K562 (cell line): ENCODE measurements at regions not wholly inside any gene's neighbourhood (a gene's known extent, or its start where the extent isn't known, plus 50 kb on each side); places are given as distances from the start of the nearest gene placed in this dataset.

ENCODE experiments used
- ATAC-seq: fragments of 200-7000 bp; cut with Tn5 transposase; 3 replicates; pipeline ENCODE4 v1.9.1; 2020; ENCODE audit warnings: moderate library complexity
- BruUV-seq: library from RNA; stranded (reverse); fragments of 400-500 nt; replicated peaks from 2 replicates; lab custom pipeline; 2021; lab: Mats Ljungman, UMichigan
- CTCF ChIA-PET: fragments of 300-600 bp; formaldehyde crosslinking; extraction: SDS; loops from one replicate; lab custom pipeline; 2021; ENCODE audit warnings: low intra/inter-chr PET ratio; lab: Yijun Ruan, JAX
- POLR2A ChIA-PET: fragments of 300-600, 350-650 bp; sonication (Branson Sonifier 250); formaldehyde crosslinking; extraction: SDS; loops from one replicate; lab custom pipeline; 2021; ENCODE audit warnings: antibody characterized with exemption, inconsistent platforms; lab: Yijun Ruan, JAX
- DNase-seq, 4 experiments: peaks; one replicate each; pipeline versions ENCODE4 v3.0.0 to v3.0.0-alpha.2; 2011 to 2018; ENCODE audit warnings: low spot score in 3 of 4, mixed read lengths in 3 of 4; ENCODE audit errors: extremely low read depth in 1 of 4
- FAIRE-seq: peaks from 2 replicates; lab custom pipeline; 2011; peaks lifted over from hg19 to GRCh38; lab: Jason Lieb, UNC
- H2AFZ ChIP-seq: 2 replicates; pipeline ENCODE4 v1.6.0; 2011; ENCODE audit warnings: low read depth, low read length, control low read depth, inconsistent platforms
- H3K27ac ChIP-seq: fragments of 200-600 bp; 3 replicates; pipeline ENCODE4 v1.8.0; 2011; ENCODE audit warnings: low read depth, mild to moderate bottlenecking, control low read depth, inconsistent platforms, low read length, moderate library complexity, mixed read lengths; ENCODE audit errors: extremely low read depth
- H3K27me3 ChIP-seq, 2 experiments: fragments of 300-600 bp in 1 of 2; 2 replicates in 1 of 2; 3 replicates in 1 of 2; pipeline versions ENCODE4 v1.6.0 to v1.8.0; 2011; ENCODE audit warnings: inconsistent platforms in 2 of 2, low read length in 2 of 2, mild to moderate bottlenecking in 1 of 2, mixed read lengths in 1 of 2, moderate library complexity in 1 of 2; ENCODE audit not compliant: control insufficient read depth in 2 of 2, insufficient read depth in 2 of 2
- H3K36me3 ChIP-seq: fragments of 300-600 bp; 3 replicates; pipeline ENCODE4 v1.8.0; 2011; ENCODE audit warnings: mild to moderate bottlenecking, low read length, inconsistent platforms; ENCODE audit not compliant: control insufficient read depth, insufficient read depth
- H3K4me1 ChIP-seq, 2 experiments: fragments of 200-600 bp in 1 of 2; replicated peaks in 1 of 2; 2 replicates in 1 of 2; 3 replicates in 1 of 2; pipeline versions ENCODE4 v1.5.1 to v1.8.0; 2011; ENCODE audit warnings: inconsistent platforms in 2 of 2, low read length in 2 of 2, mild to moderate bottlenecking in 1 of 2, mixed read lengths in 1 of 2, moderate library complexity in 1 of 2; ENCODE audit not compliant: control insufficient read depth in 2 of 2, insufficient read depth in 2 of 2
- H3K4me2 ChIP-seq: 2 replicates; pipeline ENCODE4 v1.6.1; 2011; ENCODE audit warnings: low read length, control low read depth, inconsistent platforms, mixed read lengths; ENCODE audit not compliant: insufficient read depth
- H3K4me3 ChIP-seq: fragments of 200-600 bp; sonication (generic), shearing (Covaris generic); 2 replicates; pipeline ENCODE4 v1.5.1; 2016; ENCODE audit warnings: control low read depth, inconsistent platforms
- H3K79me2 ChIP-seq: fragments of 200-600 bp; 3 replicates; pipeline ENCODE4 v1.8.0; 2011; ENCODE audit warnings: low read length, inconsistent platforms; ENCODE audit not compliant: control insufficient read depth, insufficient read depth
- H3K9ac ChIP-seq, 2 experiments: 2 replicates each; pipeline versions ENCODE4 v1.6.0 to v1.6.1; 2011; ENCODE audit warnings: low read depth in 2 of 2, low read length in 2 of 2, control low read depth in 1 of 2, inconsistent platforms in 1 of 2, mild to moderate bottlenecking in 1 of 2, mixed read lengths in 1 of 2; ENCODE audit not compliant: insufficient read depth in 1 of 2
- H3K9me1 ChIP-seq: one replicate; pipeline ENCODE4 v1.6.0; 2011; ENCODE audit warnings: inconsistent platforms, mild to moderate bottlenecking, low read length, moderate library complexity; ENCODE audit not compliant: control insufficient read depth, insufficient read depth
- H3K9me3 ChIP-seq: replicated peaks from 2 replicates; pipeline ENCODE4 v1.5.1; 2011; ENCODE audit warnings: low read depth, low read length, inconsistent platforms; ENCODE audit not compliant: control insufficient read depth, insufficient read depth
- H4K20me1 ChIP-seq: replicated peaks from 2 replicates; pipeline ENCODE4 v1.6.1; 2011; ENCODE audit warnings: low read length, inconsistent platforms, mixed read lengths; ENCODE audit not compliant: control insufficient read depth, insufficient read depth
- ARID4B ChIP-seq: sonication (generic); formaldehyde crosslinking; IDR thresholded peaks from 2 replicates; pipeline ENCODE4 v1.8.0; 2022; ENCODE audit warnings: mild to moderate bottlenecking, missing genetic modification reagents
- ATF3 ChIP-seq, 2 experiments: fragments of 450-650 bp in 1 of 2; sonication (generic) in 1 of 2; formaldehyde crosslinking in 1 of 2; IDR thresholded peaks in 1 of 2; conservative IDR thresholded peaks in 1 of 2; 2 replicates each; pipeline versions ENCODE4 v1.6.1 to v1.8.1; 2016 to 2023; ENCODE audit warnings: mild to moderate bottlenecking in 2 of 2, moderate library complexity in 2 of 2, inconsistent platforms in 1 of 2, missing genetic modification reagents in 1 of 2
- C11orf30 ChIP-seq: fragments of 450-650 bp; IDR thresholded peaks from 2 replicates; pipeline ENCODE4 v1.6.1; 2016; ENCODE audit warnings: low read depth, mild to moderate bottlenecking
- CEBPG ChIP-seq, 3 experiments: fragments of 200-800 bp in 1 of 3; sonication (Bioruptor generic) in 1 of 3; sonication (generic) in 1 of 3; formaldehyde crosslinking in 1 of 3; IDR thresholded peaks in 2 of 3; conservative IDR thresholded peaks in 1 of 3; 2 replicates each; pipeline versions ENCODE4 v1.6.1 to v1.8.0; 2016 to 2022; ENCODE audit warnings: missing compliant biosample characterization in 2 of 3, missing genetic modification characterization in 2 of 3, mild to moderate bottlenecking in 1 of 3, missing genetic modification reagents in 1 of 3
- GMEB1 ChIP-seq: fragments of 250-450 bp; sonication (Bioruptor Pico); IDR thresholded peaks from 2 replicates; pipeline ENCODE4 v1.4.0; 2020; ENCODE audit warnings: mild to moderate bottlenecking
- LCOR ChIP-seq: sonication (generic); formaldehyde crosslinking; IDR thresholded peaks from 2 replicates; pipeline ENCODE4 v1.8.0; 2022; ENCODE audit warnings: mild to moderate bottlenecking, missing genetic modification reagents
- XRCC4 ChIP-seq: IDR thresholded peaks from one replicate; pipeline ENCODE4 v1.6.1; 2011; ENCODE audit not compliant: insufficient read depth, insufficient read length; ENCODE audit errors: extremely low read depth
- ZNF311 ChIP-seq: fragments of 250-450 bp; sonication (Bioruptor Pico); IDR thresholded peaks from 2 replicates; pipeline ENCODE4 v1.4.0; 2020; ENCODE audit warnings: mild to moderate bottlenecking, moderate library complexity
- WGBS: fragments of 100-300 bp; shearing (Covaris generic); methylation state at CpG from one replicate; pipeline ENCODE4 v1.1.6; 2016; ENCODE audit warnings: low coverage, mixed read lengths; ENCODE audit not compliant: insufficient coverage; ENCODE audit errors: missing lambda C conversion rate; 5-methylcytosine and 5-hydroxymethylcytosine counted together
- in situ Hi-C: fragments of 300-500 bp; cut with MboI; formaldehyde crosslinking; loops from 4 replicates; pipeline ENCODE4 v1.15.0; 2018; ENCODE audit warnings: inconsistent platforms, mixed read lengths
- intact Hi-C: fragments of 100-400 bp; cut with micrococcal nuclease; formaldehyde crosslinking; loops from 2 replicates; pipeline ENCODE4 v1.14.2; 2022

GRCh38 chr3:153275514-153275913, 113.5 kb downstream of the RAP2B start:
- Histone ChIP-seq H3K4me3 (no peak overlapping the region), H3K27ac (no peak overlapping the region), H3K4me1 (peaks cover 0 to 4% of the 10 kb centered on the region in 2 experiments; a peak in 1 of 5 replicates), H3K9me3 (no peaks in the 10 kb centered on the region), H3K27me3 (no peaks in the 10 kb centered on the region), H3K9ac (no peak overlapping the region), H3K79me2 (no peaks in the 10 kb centered on the region), H3K36me3 (no peaks in the 10 kb centered on the region), H4K20me1 (no peaks in the 10 kb centered on the region), H3K4me2 (no peak overlapping the region), H2AFZ (no peak overlapping the region), H3K9me1 (no peaks in the 10 kb centered on the region)
- ATAC-seq (no peak), DNase-seq (no peak), FAIRE-seq (no peak)
- peak; percentile 72 for TF ChIP-seq ATF3 (IDR thresholded peaks at IDR 0.05)
- no peak for TF ChIP-seq ATF3 (CRISPR knock-in tag; conservative IDR thresholded peaks at IDR 0.05)
- no peak for TF ChIP-seq ZNF311 (CRISPR knock-in tag)
- TF ChIP-seq CEBPG (CRISPR knock-in tag; IDR thresholded peaks at IDR 0.05): no peak
- TF ChIP-seq CEBPG (tag; conservative IDR thresholded peaks at IDR 0.05 in 1 of 2, IDR thresholded peaks at IDR 0.05 in 1 of 2): peak; percentile 42 to 56; a peak in 3 of 4 replicates
- ChIA-PET POLR2A (no interaction called here), CTCF (no interaction called here)
- BruUV-seq: no TSS peak
- intact Hi-C loops (no loop called here), in situ Hi-C loops (loop anchor here (25.0 kb wide), 1 partner anchor 238 kb away; no protein-coding TSS in a partner anchor)

GRCh38 chr3:153277029-153277428, 115.0 kb downstream of the RAP2B start:
- no peak for FAIRE-seq
- in situ Hi-C loops: loop anchor here (25.0 kb wide), 1 partner anchor 240 kb away; no protein-coding TSS in a partner anchor
- TF ChIP-seq GMEB1 (CRISPR knock-in tag): no peak
- no peak for TF ChIP-seq LCOR (CRISPR knock-in tag)
- TF ChIP-seq ARID4B (CRISPR knock-in tag): no peak
- TF ChIP-seq C11orf30: peak; percentile 23; the same call in 1 of the 2 replicates
- no peak for TF ChIP-seq XRCC4

More at GRCh38 chr3:153277029-153277428, 115.0 kb downstream of the RAP2B start:
- no peak for DNase-seq
- Histone ChIP-seq H3K79me2 (no peaks in the 10 kb centered on the region), H3K9me1 (no peaks in the 10 kb centered on the region), H2AFZ (no peak overlapping the region), H3K4me3 (no peak overlapping the region), H3K9me3 (no peaks in the 10 kb centered on the region), H4K20me1 (no peaks in the 10 kb centered on the region), H3K27ac (no peak overlapping the region), H3K4me1 (peaks cover 0 to 4% of the 10 kb centered on the region in 2 experiments; a peak in 1 of 5 replicates), H3K4me2 (no peak overlapping the region), H3K27me3 (no peaks in the 10 kb centered on the region), H3K9ac (no peak overlapping the region), H3K36me3 (no peaks in the 10 kb centered on the region)
- BruUV-seq: no TSS peak
- intact Hi-C loops: no loop called here
- CTCF ChIA-PET: no interaction called here
- ATAC-seq: no peak
- POLR2A ChIA-PET: no interaction called here
- WGBS: 40% methylated on average over 2 of the region's 2 CpGs
